WTC11 (cell line): ENCODE measurements at regions not wholly inside any gene's neighbourhood (a gene's known extent, or its start where the extent isn't known, plus 50 kb on each side); places are given as distances from the start of the nearest gene placed in this dataset.

Experiments used
- ATAC-seq: fragments of 200-7000 bp; cut with Tn5 transposase; 2 replicates; pipeline ENCODE4 v1.10.0; 2021; ENCODE audit warnings: mild to moderate bottlenecking, moderate library complexity
- CTCF ChIA-PET: fragments of 300-600 bp; sonication (Branson Sonifier 250); formaldehyde crosslinking; loops from one replicate; lab custom pipeline; 2021; ENCODE audit warnings: antibody characterized with exemption; lab: Charles Lee
- POLR2A ChIA-PET: fragments of 350-600 bp; sonication (Branson Sonifier 250); formaldehyde crosslinking; loops from one replicate; lab custom pipeline; 2021; ENCODE audit warnings: antibody characterized with exemption; lab: Charles Lee
- DNase-seq: peaks from one replicate; pipeline ENCODE4 v3.0.0; 2021; ENCODE audit warnings: low spot score
- H3K27ac Mint-ChIP-seq: 2 replicates; pipeline ENCODE4 v1.8.0; 2021; ENCODE audit warnings: mixed read lengths
- H3K27me3 Mint-ChIP-seq: 2 replicates; pipeline ENCODE4 v1.8.0; 2021; ENCODE audit warnings: low read depth, mild to moderate bottlenecking, moderate library complexity, mixed read lengths
- H3K36me3 Mint-ChIP-seq: 2 replicates; pipeline ENCODE4 v1.8.0; 2021; ENCODE audit warnings: mixed read lengths
- H3K4me1 Mint-ChIP-seq: 2 replicates; pipeline ENCODE4 v1.8.0; 2022; ENCODE audit warnings: mixed read lengths
- H3K4me3 Mint-ChIP-seq: 2 replicates; pipeline ENCODE4 v1.8.0; 2021; ENCODE audit warnings: mild to moderate bottlenecking, moderate library complexity, mixed read lengths
- H3K9me3 Mint-ChIP-seq: 2 replicates; pipeline ENCODE4 v1.8.0; 2021; ENCODE audit warnings: mixed read lengths
- EMX1 ChIP-seq: fragments of 250-450 bp; sonication (Bioruptor Pico); IDR thresholded peaks from 2 replicates; pipeline ENCODE4 v1.8.0; 2021; ENCODE audit warnings: mild to moderate bottlenecking
- ETV6 ChIP-seq: sonication (generic); formaldehyde crosslinking; IDR thresholded peaks from 2 replicates; pipeline ENCODE4 v1.8.1; 2022; ENCODE audit warnings: mild to moderate bottlenecking, missing genetic modification reagents
- IRF2 ChIP-seq: sonication (generic); formaldehyde crosslinking; IDR thresholded peaks from 2 replicates; pipeline ENCODE4 v1.8.0; 2022; ENCODE audit warnings: low read depth, missing genetic modification reagents, borderline replicate concordance
- RELA ChIP-seq: sonication (generic); formaldehyde crosslinking; IDR thresholded peaks from 2 replicates; pipeline ENCODE4 v1.8.1; 2022; ENCODE audit warnings: missing genetic modification reagents, mild to moderate bottlenecking, borderline replicate concordance
- ZNF232 ChIP-seq: sonication (generic); formaldehyde crosslinking; IDR thresholded peaks from 2 replicates; pipeline ENCODE4 v1.8.0; 2022; ENCODE audit warnings: mild to moderate bottlenecking, missing genetic modification reagents
- ZNF263 ChIP-seq: sonication (generic); formaldehyde crosslinking; IDR thresholded peaks from 2 replicates; pipeline ENCODE4 v1.8.1; 2022; ENCODE audit warnings: low read depth, mild to moderate bottlenecking, moderate library complexity, missing genetic modification reagents
- TF ChIP-seq, protein P1 (sequence below): fragments of 250-450 bp; sonication (Bioruptor Pico); IDR thresholded peaks from 2 replicates; pipeline ENCODE4 v2.1.2; 2022; ENCODE audit warnings: mild to moderate bottlenecking, moderate library complexity
- TF ChIP-seq, protein P2 (sequence below): sonication (generic); formaldehyde crosslinking; IDR thresholded peaks from 2 replicates; pipeline ENCODE4 v1.8.1; 2023; ENCODE audit warnings: mild to moderate bottlenecking, missing genetic modification reagents, borderline replicate concordance
- TF ChIP-seq, protein P3 (sequence below): sonication (generic); formaldehyde crosslinking; IDR thresholded peaks from 2 replicates; pipeline ENCODE4 v1.8.1; 2023; ENCODE audit warnings: mild to moderate bottlenecking, missing genetic modification reagents

DNA sequence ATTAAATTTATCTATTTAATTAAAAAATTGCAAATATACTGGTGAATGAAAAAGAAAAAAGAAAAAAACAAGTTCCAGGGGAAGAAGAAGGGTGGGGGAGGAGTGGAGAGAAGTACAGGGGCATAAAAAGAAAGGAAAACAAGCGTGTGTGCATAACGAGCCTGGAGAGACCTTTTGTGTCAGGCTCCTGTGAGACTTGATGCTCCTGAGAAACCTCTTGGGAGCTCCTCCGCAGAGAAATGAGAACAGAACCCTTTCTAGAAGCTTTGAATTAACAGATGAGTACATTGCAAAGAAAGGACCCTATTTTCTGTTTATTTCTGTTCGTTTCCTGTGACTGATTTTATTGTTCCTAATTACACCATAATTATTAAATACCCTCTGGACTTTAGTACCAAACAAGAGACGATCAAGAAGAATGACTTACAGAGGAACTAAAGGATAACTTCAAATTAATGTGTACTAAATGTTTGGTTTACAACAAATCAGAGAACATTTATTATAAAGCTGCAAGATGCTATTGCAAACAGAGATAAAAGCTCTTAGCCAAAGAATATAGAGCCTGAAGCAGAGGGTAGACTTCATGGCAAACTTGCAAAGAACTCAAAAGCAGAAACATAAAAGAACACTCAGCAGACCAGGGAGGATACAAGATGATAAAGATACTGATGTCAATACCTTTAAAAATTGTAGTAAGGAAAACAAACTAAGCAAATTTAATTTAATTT, 74.7 kb downstream of the DPPA2 start (continued):
- TF ChIP-seq, protein P1, sequence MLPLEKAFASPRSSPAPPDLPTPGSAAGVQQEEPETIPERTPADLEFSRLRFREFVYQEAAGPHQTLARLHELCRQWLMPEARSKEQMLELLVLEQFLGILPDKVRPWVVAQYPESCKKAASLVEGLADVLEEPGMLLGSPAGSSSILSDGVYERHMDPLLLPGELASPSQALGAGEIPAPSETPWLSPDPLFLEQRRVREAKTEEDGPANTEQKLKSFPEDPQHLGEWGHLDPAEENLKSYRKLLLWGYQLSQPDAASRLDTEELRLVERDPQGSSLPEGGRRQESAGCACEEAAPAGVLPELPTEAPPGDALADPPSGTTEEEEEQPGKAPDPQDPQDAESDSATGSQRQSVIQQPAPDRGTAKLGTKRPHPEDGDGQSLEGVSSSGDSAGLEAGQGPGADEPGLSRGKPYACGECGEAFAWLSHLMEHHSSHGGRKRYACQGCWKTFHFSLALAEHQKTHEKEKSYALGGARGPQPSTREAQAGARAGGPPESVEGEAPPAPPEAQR (CRISPR knock-in tag), result no peak
- TF ChIP-seq ZNF232 (CRISPR knock-in tag), result no peak

DNA sequence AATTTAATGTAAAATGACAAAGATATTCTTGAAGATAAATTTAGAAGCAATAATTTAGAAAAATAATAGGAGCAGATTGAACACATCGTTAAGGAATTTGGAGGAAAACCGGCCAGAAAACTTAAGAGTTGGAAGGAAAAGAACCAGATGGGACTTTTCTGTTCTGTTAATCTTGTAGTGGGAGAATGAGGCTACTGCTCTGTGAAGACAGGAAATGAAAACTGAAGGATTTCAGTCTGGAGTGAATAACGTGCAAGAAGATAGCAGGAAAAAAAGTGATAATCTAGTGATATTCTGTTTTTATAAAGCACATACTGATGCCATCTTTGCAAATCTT, 74.2 kb downstream of the DPPA2 start:
- H3K4me1 Mint-ChIP-seq, result peaks cover 12% of the 10 kb centered on the region
- POLR2A ChIA-PET, result no interaction called here
- no peaks in the 10 kb centered on the region for H3K27me3 Mint-ChIP-seq
- ATAC-seq, result no peak
- H3K36me3 Mint-ChIP-seq, result no peaks in the 10 kb centered on the region
- no peak for TF ChIP-seq RELA (CRISPR knock-in tag)
- TF ChIP-seq, protein P2, sequence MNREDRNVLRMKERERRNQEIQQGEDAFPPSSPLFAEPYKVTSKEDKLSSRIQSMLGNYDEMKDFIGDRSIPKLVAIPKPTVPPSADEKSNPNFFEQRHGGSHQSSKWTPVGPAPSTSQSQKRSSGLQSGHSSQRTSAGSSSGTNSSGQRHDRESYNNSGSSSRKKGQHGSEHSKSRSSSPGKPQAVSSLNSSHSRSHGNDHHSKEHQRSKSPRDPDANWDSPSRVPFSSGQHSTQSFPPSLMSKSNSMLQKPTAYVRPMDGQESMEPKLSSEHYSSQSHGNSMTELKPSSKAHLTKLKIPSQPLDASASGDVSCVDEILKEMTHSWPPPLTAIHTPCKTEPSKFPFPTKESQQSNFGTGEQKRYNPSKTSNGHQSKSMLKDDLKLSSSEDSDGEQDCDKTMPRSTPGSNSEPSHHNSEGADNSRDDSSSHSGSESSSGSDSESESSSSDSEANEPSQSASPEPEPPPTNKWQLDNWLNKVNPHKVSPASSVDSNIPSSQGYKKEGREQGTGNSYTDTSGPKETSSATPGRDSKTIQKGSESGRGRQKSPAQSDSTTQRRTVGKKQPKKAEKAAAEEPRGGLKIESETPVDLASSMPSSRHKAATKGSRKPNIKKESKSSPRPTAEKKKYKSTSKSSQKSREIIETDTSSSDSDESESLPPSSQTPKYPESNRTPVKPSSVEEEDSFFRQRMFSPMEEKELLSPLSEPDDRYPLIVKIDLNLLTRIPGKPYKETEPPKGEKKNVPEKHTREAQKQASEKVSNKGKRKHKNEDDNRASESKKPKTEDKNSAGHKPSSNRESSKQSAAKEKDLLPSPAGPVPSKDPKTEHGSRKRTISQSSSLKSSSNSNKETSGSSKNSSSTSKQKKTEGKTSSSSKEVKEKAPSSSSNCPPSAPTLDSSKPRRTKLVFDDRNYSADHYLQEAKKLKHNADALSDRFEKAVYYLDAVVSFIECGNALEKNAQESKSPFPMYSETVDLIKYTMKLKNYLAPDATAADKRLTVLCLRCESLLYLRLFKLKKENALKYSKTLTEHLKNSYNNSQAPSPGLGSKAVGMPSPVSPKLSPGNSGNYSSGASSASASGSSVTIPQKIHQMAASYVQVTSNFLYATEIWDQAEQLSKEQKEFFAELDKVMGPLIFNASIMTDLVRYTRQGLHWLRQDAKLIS, result no peak
- TF ChIP-seq EMX1 (CRISPR knock-in tag), result no peak
- TF ChIP-seq, protein P3, sequence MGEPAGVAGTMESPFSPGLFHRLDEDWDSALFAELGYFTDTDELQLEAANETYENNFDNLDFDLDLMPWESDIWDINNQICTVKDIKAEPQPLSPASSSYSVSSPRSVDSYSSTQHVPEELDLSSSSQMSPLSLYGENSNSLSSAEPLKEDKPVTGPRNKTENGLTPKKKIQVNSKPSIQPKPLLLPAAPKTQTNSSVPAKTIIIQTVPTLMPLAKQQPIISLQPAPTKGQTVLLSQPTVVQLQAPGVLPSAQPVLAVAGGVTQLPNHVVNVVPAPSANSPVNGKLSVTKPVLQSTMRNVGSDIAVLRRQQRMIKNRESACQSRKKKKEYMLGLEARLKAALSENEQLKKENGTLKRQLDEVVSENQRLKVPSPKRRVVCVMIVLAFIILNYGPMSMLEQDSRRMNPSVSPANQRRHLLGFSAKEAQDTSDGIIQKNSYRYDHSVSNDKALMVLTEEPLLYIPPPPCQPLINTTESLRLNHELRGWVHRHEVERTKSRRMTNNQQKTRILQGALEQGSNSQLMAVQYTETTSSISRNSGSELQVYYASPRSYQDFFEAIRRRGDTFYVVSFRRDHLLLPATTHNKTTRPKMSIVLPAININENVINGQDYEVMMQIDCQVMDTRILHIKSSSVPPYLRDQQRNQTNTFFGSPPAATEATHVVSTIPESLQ (CRISPR knock-in tag), result no peak
- TF ChIP-seq ETV6 (CRISPR knock-in tag), result no peak
- no peak for TF ChIP-seq IRF2
- TF ChIP-seq ZNF263 (CRISPR knock-in tag), result no peak
- H3K27ac Mint-ChIP-seq, result no peak overlapping the region
- no peak overlapping the region for H3K4me3 Mint-ChIP-seq
- CTCF ChIA-PET, result no interaction called here
- peaks cover 25% of the 10 kb centered on the region for H3K9me3 Mint-ChIP-seq
- no peak for DNase-seq
